A549 (cell line): ENCODE measurements at regions not wholly inside any gene's neighbourhood (a gene's known extent, or its start where the extent isn't known, plus 50 kb on each side); places are given as distances from the start of the nearest gene placed in this dataset.

ENCODE experiments used
- CBX8 ChIP-seq: fragments of 200-600 bp; sonication (generic); IDR thresholded peaks from 2 replicates; pipeline ENCODE4 v1.6.1; 2016
- CEBPB ChIP-seq, 2 experiments: fragments of >200 bp in 1 of 2; sonication (Bioruptor Twin) in 1 of 2; formaldehyde crosslinking in 1 of 2; IDR thresholded peaks; 2 replicates each; pipeline ENCODE4 v1.6.1; 2012 to 2016
- CTCF ChIP-seq: fragments of >200 bp; sonication (Bioruptor Twin); formaldehyde crosslinking; IDR thresholded peaks from 3 replicates; pipeline ENCODE4 v1.5.1; 2016
- JUNB ChIP-seq: fragments of >200 bp; sonication (Bioruptor Twin); formaldehyde crosslinking; IDR thresholded peaks from 2 replicates; pipeline ENCODE4 v1.6.1; 2016
- RARB ChIP-seq: fragments of 250-450 bp; sonication (Bioruptor Pico); IDR thresholded peaks from 2 replicates; pipeline ENCODE4 v1.8.0; 2021; ENCODE audit warnings: mild to moderate bottlenecking, moderate library complexity
- ZFP36 ChIP-seq: fragments of 450-650 bp; IDR thresholded peaks from 2 replicates; pipeline ENCODE4 v1.6.1; 2014; ENCODE audit warnings: borderline replicate concordance; ENCODE audit not compliant: partially characterized antibody
- TF ChIP-seq, protein P1 (sequence below): fragments of 450-650 bp; IDR thresholded peaks from 2 replicates; pipeline ENCODE4 v1.6.1; 2014; ENCODE audit warnings: antibody characterized with exemption
- TF ChIP-seq, protein P2 (sequence below): fragments of 250-450 bp; sonication (Bioruptor Pico); IDR thresholded peaks from 2 replicates; pipeline ENCODE4 v1.5.0; 2020; ENCODE audit warnings: low read depth, mild to moderate bottlenecking, moderate library complexity

DNA sequence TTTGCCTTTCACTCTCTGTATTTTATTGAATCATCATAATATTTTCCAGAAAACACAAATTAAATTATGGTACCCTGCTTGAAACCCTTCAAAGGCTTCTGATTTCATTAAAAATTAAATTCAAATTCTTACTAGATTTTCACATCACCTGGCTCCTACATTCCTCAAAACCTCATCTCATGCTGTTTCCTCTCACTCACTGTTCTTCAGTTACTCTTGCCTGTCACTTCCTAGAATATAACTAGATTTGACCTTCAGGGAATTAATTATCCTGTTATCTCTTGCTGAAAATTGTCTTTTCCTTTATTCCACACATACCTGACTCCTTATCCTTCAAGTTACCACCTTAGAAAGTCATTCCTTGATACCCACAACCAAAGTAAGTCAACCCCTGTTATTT, 2294.7 kb downstream of the PCDH9 start:
- no peak for TF ChIP-seq CBX8
- no peak for TF ChIP-seq JUNB
- no peak for TF ChIP-seq CTCF
- TF ChIP-seq ZFP36, result no peak
- TF ChIP-seq CEBPB (IDR thresholded peaks at IDR 0.05), result no peak
- no peak for TF ChIP-seq RARB (CRISPR knock-in tag)
- TF ChIP-seq, protein P1, sequence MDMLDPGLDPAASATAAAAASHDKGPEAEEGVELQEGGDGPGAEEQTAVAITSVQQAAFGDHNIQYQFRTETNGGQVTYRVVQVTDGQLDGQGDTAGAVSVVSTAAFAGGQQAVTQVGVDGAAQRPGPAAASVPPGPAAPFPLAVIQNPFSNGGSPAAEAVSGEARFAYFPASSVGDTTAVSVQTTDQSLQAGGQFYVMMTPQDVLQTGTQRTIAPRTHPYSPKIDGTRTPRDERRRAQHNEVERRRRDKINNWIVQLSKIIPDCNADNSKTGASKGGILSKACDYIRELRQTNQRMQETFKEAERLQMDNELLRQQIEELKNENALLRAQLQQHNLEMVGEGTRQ, result no peak
- TF ChIP-seq, protein P2, sequence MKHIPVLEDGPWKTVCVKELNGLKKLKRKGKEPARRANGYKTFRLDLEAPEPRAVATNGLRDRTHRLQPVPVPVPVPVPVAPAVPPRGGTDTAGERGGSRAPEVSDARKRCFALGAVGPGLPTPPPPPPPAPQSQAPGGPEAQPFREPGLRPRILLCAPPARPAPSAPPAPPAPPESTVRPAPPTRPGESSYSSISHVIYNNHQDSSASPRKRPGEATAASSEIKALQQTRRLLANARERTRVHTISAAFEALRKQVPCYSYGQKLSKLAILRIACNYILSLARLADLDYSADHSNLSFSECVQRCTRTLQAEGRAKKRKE (CRISPR knock-in tag), result no peak
